Fibroblast of the aortic adventitia (primary cell): ENCODE measurements at regions not wholly inside any gene's neighbourhood (a gene's known extent, or its start where the extent isn't known, plus 50 kb on each side); places are given as distances from the start of the nearest gene placed in this dataset.

Source experiments
- DNase-seq: peaks from one replicate; pipeline ENCODE4 v3.0.0-alpha.2; 2010; ENCODE audit warnings: low read depth
- H3K4me3 ChIP-seq: 2 replicates; pipeline ENCODE4 v1.5.1; 2011; ENCODE audit warnings: low read depth, mild to moderate bottlenecking, control low read depth, low read length, moderate library complexity
- TF ChIP-seq, protein P1 (sequence below): IDR thresholded peaks from 2 replicates; pipeline ENCODE4 v1.5.1; 2011; ENCODE audit warnings: mild to moderate bottlenecking, low read length, control low read depth, inconsistent platforms; ENCODE audit not compliant: insufficient read depth

DNA sequence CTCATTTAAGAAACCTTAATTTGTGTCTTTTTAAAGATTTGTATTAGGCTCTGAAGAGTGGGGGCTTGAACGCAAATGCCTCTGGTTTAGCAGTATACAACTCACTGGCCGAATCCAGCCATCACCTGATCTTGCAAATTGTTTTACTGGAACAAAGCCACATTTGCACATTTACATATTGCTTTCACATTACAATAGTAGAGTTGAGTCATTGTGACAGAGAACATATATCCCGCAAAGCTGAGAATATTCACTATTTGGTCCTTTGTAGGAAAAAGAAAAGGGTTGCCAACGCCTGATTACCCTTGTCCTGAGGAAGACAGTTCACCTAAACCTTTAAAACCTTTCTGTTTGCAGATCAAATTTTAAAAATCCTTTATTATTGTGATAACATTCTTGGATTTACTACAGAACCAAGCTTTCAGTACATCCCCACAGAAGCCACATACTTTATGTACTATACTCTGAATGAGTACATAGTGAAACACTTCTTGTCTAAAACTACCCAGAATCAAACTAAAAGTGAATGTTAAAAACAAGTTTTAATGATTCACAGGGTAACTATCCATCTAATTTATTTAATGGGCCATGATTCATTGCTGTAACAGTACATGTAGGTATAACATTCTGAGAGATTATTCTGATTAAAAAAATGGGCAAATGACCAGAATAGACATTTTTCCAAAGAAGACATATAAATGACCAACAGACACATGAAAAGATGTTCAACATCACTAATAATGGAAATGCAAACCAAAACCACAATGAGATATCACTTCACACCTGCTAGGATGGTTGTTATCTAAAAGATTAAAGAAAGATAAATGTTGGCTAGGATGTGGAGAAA lies 161.0 kb downstream of the SLC25A46 start:
- TF ChIP-seq, protein P1, sequence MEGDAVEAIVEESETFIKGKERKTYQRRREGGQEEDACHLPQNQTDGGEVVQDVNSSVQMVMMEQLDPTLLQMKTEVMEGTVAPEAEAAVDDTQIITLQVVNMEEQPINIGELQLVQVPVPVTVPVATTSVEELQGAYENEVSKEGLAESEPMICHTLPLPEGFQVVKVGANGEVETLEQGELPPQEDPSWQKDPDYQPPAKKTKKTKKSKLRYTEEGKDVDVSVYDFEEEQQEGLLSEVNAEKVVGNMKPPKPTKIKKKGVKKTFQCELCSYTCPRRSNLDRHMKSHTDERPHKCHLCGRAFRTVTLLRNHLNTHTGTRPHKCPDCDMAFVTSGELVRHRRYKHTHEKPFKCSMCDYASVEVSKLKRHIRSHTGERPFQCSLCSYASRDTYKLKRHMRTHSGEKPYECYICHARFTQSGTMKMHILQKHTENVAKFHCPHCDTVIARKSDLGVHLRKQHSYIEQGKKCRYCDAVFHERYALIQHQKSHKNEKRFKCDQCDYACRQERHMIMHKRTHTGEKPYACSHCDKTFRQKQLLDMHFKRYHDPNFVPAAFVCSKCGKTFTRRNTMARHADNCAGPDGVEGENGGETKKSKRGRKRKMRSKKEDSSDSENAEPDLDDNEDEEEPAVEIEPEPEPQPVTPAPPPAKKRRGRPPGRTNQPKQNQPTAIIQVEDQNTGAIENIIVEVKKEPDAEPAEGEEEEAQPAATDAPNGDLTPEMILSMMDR, result no peak
- DNase-seq, result peak; percentile 78
- H3K4me3 ChIP-seq, result no peak overlapping the region

DNA sequence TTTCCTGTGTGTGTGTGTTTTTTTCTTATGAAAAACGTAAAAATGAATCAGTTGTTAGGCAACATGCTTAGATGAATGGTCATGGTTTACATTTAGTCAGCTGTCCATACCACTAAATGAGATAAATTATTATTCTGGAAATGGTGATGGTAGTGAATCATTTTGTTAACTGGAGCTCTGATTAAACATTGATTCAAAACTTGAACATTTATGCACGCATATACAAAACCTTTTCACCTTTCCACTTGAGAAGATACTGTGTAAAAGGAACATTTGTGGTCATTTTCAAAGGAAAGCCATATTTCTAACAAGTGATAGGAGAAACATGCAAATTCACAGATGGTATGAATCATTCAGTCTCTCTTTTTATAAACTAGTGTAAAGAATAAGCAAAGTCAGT lies 162.0 kb downstream of the SLC25A46 start:
- TF ChIP-seq, protein P1, result no peak
- DNase-seq, result peak; percentile 96
- no peak overlapping the region for H3K4me3 ChIP-seq

DNA sequence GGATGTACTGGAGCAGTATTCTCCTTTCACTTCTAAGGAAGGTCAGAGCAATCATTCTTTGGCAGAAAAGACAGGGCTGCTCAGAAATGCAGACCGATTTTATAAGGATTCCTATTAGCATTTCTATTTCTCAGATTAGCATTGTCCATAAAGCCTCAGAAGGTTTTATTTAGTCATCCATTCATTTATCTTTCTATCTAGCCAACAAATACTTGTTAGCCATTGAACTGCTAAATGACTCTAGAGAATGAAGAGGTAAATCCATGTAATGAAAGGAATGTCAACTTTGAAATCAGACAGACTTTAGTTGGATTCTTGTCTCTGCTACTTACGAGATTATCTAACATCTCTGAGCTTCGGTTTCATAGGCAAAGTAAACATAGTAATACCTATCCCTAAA lies 165.2 kb downstream of the SLC25A46 start:
- DNase-seq, result no peak
- TF ChIP-seq, protein P1, result no peak
- no peak overlapping the region for H3K4me3 ChIP-seq

GRCh38 chr5:110908848-110909247 lies 162.7 kb upstream of the TSLP start:
- TF ChIP-seq, protein P1, result no peak
- H3K4me3 ChIP-seq, result no peak overlapping the region
- no peak for DNase-seq

DNA sequence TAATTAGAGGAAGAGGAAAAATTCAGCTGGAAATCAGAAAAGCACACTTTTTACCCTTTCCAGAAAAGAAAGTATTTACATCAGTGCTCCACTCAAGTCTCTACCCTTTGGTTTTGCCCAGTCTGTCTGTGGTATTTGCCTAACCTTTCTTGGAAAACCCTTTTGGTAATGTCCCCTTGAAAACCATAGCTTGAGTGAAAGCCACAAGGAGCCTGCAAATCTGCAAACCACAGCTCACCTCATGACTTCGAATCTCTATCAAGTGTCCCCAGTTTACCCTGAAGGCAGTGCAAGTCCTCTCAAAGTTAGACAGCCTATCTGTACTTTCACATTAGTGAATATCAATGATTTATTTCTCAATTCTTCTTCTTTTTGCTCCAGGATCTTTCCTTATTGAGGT lies 162.1 kb upstream of the TSLP start:
- no peak overlapping the region for H3K4me3 ChIP-seq
- no peak for DNase-seq
- TF ChIP-seq, protein P1, result no peak

DNA sequence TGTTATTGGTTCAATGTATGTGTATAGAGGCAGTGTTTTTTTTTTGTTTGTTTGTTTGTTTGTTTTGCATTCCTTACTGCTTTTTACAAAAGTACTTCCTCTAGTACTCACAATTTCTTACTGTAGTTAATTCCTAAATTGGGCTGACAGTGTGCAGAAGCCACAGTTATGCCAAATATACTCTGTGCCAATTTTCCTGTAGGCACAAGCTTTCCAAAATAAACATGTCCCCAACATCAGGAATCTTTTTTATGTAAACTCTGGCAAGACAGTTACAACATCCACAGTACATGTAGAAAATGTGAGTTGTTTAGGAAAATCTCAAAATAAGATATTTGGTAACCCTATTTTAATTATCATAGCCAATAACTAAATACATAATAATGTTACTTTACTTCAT lies 161.6 kb upstream of the TSLP start:
- TF ChIP-seq, protein P1, result no peak

More for the DNA sequence above, 161.6 kb upstream of the TSLP start:
- no peak overlapping the region for H3K4me3 ChIP-seq
- peak; percentile 90 for DNase-seq
